SH-SY5Y (cell line): ENCODE measurements at regions not wholly inside any gene's neighbourhood (a gene's known extent, or its start where the extent isn't known, plus 50 kb on each side); places are given as distances from the start of the nearest gene placed in this dataset.

Experiments used
- GATA2 ChIP-seq: IDR thresholded peaks from 2 replicates; pipeline ENCODE4 v1.6.1; 2011; ENCODE audit warnings: mild to moderate bottlenecking, low read depth, low read length
- GATA3 ChIP-seq: IDR thresholded peaks from 2 replicates; pipeline ENCODE4 v1.6.1; 2011; ENCODE audit warnings: low read depth, mild to moderate bottlenecking, low read length, moderate library complexity

GRCh38 chr9:87425202-87425601 is 72.5 kb upstream of the DAPK1 start:
- TF ChIP-seq GATA2 (no peak), GATA3 (no peak)
